GM23338 (cell line): ENCODE measurements at regions not wholly inside any gene's neighbourhood (a gene's known extent, or its start where the extent isn't known, plus 50 kb on each side); places are given as distances from the start of the nearest gene placed in this dataset.

Experiments used
- ATAC-seq: fragments of 200-7000 bp; cut with Tn5 transposase; 3 replicates; pipeline ENCODE4 v1.9.1; 2020
- DNase-seq: peaks from one replicate; pipeline ENCODE4 v3.0.0-alpha.2; 2015; ENCODE audit warnings: low spot score
- H2AFZ ChIP-seq: fragments of 200-600 bp; sonication (generic); 2 replicates; pipeline ENCODE4 v1.8.0; 2016; ENCODE audit warnings: antibody characterized with exemption, mild to moderate bottlenecking, moderate library complexity
- H3F3A ChIP-seq: fragments of 200-600 bp; sonication (generic); replicated peaks from 2 replicates; pipeline ENCODE4 v1.8.0; 2017; ENCODE audit warnings: antibody characterized with exemption, mixed run types, low read depth
- H3K27ac ChIP-seq: fragments of 200-600 bp; sonication (generic); 2 replicates; pipeline ENCODE4 v1.6.1; 2016; ENCODE audit warnings: low read depth
- H3K27me3 ChIP-seq: fragments of 200-600 bp; sonication (generic); 2 replicates; pipeline ENCODE4 v1.8.0; 2016; ENCODE audit warnings: mild to moderate bottlenecking, mixed run types, moderate library complexity; ENCODE audit not compliant: insufficient read depth
- H3K36me3 ChIP-seq: fragments of 200-600 bp; sonication (generic); 2 replicates; pipeline ENCODE4 v1.8.0; 2016; ENCODE audit warnings: mild to moderate bottlenecking; ENCODE audit not compliant: insufficient read depth
- H3K4me1 ChIP-seq: fragments of 200-600 bp; sonication (generic); 2 replicates; pipeline ENCODE4 v1.8.0; 2016; ENCODE audit warnings: mild to moderate bottlenecking, moderate library complexity; ENCODE audit not compliant: insufficient read depth
- H3K4me2 ChIP-seq: fragments of 200-600 bp; sonication (generic); 2 replicates; pipeline ENCODE4 v1.7.1; 2017; ENCODE audit warnings: mixed run types
- H3K4me3 ChIP-seq: fragments of 200-600 bp; sonication (generic); 2 replicates; pipeline ENCODE4 v1.6.1; 2016; ENCODE audit warnings: mixed run types
- H3K79me2 ChIP-seq: fragments of 200-600 bp; sonication (generic); replicated peaks from 2 replicates; pipeline ENCODE4 v1.8.0; 2017; ENCODE audit warnings: mild to moderate bottlenecking; ENCODE audit not compliant: insufficient read depth
- H3K9me2 ChIP-seq: fragments of 200-600 bp; sonication (generic); 2 replicates; pipeline ENCODE4 v1.8.0; 2017; ENCODE audit not compliant: insufficient read depth
- H4K20me1 ChIP-seq: fragments of 200-600 bp; sonication (generic); replicated peaks from 2 replicates; pipeline ENCODE4 v1.8.0; 2017; ENCODE audit warnings: mild to moderate bottlenecking; ENCODE audit not compliant: insufficient read depth
- H3K27ac Mint-ChIP-seq: 2 replicates; pipeline ENCODE4 v1.8.0; 2020; ENCODE audit warnings: inconsistent platforms, mild to moderate bottlenecking, moderate library complexity, mixed read lengths
- H3K27me3 Mint-ChIP-seq: 3 replicates; pipeline ENCODE4 v1.8.0; 2022; ENCODE audit warnings: low read depth, mild to moderate bottlenecking, moderate library complexity, mixed read lengths, inconsistent platforms; ENCODE audit not compliant: insufficient read depth, poor library complexity
- H3K36me3 Mint-ChIP-seq: 3 replicates; pipeline ENCODE4 v1.8.0; 2021; ENCODE audit warnings: low read depth, mild to moderate bottlenecking, inconsistent platforms, moderate library complexity, mixed read lengths
- H3K4me1 Mint-ChIP-seq: 3 replicates; pipeline ENCODE4 v1.8.0; 2020; ENCODE audit warnings: mild to moderate bottlenecking, inconsistent platforms, mixed read lengths
- H3K4me3 Mint-ChIP-seq: 3 replicates; pipeline ENCODE4 v1.8.0; 2021; ENCODE audit warnings: moderate library complexity, mild to moderate bottlenecking, inconsistent platforms, mixed read lengths
- H3K9me3 Mint-ChIP-seq: 3 replicates; pipeline ENCODE4 v1.8.0; 2020; ENCODE audit warnings: moderate library complexity, mild to moderate bottlenecking, inconsistent platforms, mixed read lengths
- NANOG ChIP-seq: IDR thresholded peaks from 2 replicates; pipeline ENCODE4 v1.6.1; 2016; ENCODE audit warnings: antibody characterized with exemption, borderline replicate concordance
- STAT1 ChIP-seq: IDR thresholded peaks from one replicate; pipeline ENCODE4 v1.6.1; 2016; ENCODE audit warnings: antibody characterized with exemption; ENCODE audit not compliant: unreplicated experiment
- ZNF114 ChIP-seq: fragments of 250-450 bp; sonication (Bioruptor Pico); IDR thresholded peaks from 2 replicates; pipeline ENCODE4 v1.5.0; 2020; ENCODE audit warnings: mild to moderate bottlenecking, moderate library complexity
- TF ChIP-seq, protein P1 (sequence below): fragments of 250-450 bp; sonication (Bioruptor Pico); IDR thresholded peaks from 2 replicates; pipeline ENCODE4 v1.5.0; 2020; ENCODE audit warnings: mild to moderate bottlenecking, moderate library complexity
- TF ChIP-seq, protein P2 (sequence below): IDR thresholded peaks from 2 replicates; pipeline ENCODE4 v1.6.1; 2016; ENCODE audit warnings: antibody characterized with exemption

DNA sequence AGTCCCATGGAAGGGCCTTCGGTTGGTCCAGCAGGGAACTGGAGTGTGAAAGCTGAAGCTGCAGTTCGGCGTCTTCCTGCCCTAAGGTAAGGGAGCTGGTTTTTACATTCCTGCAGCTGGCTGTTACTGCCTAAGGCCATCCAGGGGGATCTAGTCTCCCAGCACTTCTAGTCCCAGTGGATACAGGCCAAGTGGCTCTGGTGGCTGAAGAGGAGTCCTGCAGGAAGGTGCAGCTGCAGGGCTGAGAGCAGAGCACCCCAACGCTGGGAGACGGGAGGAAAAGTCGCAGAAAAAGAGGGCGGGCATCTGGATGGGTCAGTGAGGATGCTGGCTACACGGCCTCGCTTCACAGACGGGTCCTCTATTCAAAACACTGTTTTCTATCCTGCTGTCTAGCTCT, 225.0 kb upstream of the HS6ST1 start (continued):
- TF ChIP-seq, protein P1, sequence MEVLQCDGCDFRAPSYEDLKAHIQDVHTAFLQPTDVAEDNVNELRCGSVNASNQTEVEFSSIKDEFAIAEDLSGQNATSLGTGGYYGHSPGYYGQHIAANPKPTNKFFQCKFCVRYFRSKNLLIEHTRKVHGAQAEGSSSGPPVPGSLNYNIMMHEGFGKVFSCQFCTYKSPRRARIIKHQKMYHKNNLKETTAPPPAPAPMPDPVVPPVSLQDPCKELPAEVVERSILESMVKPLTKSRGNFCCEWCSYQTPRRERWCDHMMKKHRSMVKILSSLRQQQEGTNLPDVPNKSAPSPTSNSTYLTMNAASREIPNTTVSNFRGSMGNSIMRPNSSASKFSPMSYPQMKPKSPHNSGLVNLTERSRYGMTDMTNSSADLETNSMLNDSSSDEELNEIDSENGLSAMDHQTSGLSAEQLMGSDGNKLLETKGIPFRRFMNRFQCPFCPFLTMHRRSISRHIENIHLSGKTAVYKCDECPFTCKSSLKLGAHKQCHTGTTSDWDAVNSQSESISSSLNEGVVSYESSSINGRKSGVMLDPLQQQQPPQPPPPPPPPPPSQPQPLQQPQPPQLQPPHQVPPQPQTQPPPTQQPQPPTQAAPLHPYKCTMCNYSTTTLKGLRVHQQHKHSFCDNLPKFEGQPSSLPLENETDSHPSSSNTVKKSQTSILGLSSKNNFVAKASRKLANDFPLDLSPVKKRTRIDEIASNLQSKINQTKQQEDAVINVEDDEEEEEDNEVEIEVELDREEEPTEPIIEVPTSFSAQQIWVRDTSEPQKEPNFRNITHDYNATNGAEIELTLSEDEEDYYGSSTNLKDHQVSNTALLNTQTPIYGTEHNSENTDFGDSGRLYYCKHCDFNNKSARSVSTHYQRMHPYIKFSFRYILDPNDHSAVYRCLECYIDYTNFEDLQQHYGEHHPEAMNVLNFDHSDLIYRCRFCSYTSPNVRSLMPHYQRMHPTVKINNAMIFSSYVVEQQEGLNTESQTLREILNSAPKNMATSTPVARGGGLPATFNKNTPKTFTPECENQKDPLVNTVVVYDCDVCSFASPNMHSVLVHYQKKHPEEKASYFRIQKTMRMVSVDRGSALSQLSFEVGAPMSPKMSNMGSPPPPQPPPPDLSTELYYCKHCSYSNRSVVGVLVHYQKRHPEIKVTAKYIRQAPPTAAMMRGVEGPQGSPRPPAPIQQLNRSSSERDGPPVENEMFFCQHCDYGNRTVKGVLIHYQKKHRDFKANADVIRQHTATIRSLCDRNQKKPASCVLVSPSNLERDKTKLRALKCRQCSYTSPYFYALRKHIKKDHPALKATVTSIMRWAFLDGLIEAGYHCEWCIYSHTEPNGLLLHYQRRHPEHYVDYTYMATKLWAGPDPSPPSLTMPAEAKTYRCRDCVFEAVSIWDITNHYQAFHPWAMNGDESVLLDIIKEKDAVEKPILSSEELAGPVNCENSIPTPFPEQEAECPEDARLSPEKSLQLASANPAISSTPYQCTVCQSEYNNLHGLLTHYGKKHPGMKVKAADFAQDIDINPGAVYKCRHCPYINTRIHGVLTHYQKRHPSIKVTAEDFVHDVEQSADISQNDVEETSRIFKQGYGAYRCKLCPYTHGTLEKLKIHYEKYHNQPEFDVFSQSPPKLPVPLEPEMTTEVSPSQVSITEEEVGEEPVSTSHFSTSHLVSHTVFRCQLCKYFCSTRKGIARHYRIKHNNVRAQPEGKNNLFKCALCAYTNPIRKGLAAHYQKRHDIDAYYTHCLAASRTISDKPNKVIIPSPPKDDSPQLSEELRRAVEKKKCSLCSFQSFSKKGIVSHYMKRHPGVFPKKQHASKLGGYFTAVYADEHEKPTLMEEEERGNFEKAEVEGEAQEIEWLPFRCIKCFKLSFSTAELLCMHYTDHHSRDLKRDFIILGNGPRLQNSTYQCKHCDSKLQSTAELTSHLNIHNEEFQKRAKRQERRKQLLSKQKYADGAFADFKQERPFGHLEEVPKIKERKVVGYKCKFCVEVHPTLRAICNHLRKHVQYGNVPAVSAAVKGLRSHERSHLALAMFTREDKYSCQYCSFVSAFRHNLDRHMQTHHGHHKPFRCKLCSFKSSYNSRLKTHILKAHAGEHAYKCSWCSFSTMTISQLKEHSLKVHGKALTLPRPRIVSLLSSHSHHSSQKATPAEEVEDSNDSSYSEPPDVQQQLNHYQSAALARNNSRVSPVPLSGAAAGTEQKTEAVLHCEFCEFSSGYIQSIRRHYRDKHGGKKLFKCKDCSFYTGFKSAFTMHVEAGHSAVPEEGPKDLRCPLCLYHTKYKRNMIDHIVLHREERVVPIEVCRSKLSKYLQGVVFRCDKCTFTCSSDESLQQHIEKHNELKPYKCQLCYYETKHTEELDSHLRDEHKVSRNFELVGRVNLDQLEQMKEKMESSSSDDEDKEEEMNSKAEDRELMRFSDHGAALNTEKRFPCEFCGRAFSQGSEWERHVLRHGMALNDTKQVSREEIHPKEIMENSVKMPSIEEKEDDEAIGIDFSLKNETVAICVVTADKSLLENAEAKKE (CRISPR knock-in tag) = no peak
- TF ChIP-seq NANOG (no peak), ZNF114 (CRISPR knock-in tag) (no peak)

DNA sequence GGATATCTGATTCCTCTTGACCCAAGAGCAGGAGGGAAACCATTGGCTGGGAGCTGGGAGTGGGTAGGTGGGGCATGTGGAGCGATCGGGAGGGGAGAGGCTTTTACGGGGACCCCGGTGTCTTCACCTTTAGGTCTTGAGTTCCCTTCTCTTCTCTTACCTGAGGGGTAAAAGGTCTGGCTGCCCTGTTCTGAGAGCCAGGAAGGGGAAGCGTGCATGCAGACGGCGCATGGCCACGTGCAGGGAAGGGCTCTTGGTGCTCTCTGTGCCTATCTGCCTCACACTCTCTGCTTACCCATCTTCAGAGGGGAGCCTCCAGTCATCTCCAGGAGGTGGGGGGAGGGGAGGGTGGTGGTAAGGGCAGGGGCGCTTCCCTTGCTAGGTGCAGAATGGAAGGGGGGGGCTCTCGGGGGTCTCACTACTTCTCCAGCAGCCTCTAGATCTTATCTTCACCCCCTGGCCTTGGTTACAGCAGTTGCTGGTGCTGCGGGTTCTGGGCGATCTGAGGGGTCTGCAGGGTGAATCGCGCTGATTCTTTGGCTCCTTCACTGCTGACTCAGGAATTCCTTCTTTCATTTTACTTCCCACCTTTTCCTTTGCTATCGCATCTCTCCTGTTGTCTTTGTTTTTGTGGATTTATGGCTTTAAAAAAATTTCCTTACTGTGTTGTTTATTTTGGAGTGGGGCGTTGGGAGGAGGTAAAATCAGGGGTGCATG, 225.8 kb upstream of the HS6ST1 start:
- H3K4me1 Mint-ChIP-seq = peaks cover 16% of the 10 kb centered on the region
- Histone ChIP-seq H3K9me2 (peaks cover 6% of the 10 kb centered on the region; the same call in 1 of the 2 replicates), H3K4me1 (peaks cover 11% of the 10 kb centered on the region; the same call in 1 of the 2 replicates), H3K36me3 (no peaks in the 10 kb centered on the region), H3K79me2 (no peaks in the 10 kb centered on the region), H3K4me2 (no peak overlapping the region), H3K4me3 (no peak overlapping the region), H3F3A (0 out of 2 replicates have a peak, but pooled peaks cover 3% of the 10 kb centered on the region), H2AFZ (peak overlapping the region; percentile 74), H3K27ac (no peak overlapping the region), H4K20me1 (no peaks in the 10 kb centered on the region), H3K27me3 (no peaks in the 10 kb centered on the region)
- no peak overlapping the region for H3K27ac Mint-ChIP-seq
- no peaks in the 10 kb centered on the region; the same call in 2 of the 3 replicates for H3K9me3 Mint-ChIP-seq
- no peak overlapping the region for H3K4me3 Mint-ChIP-seq
- ATAC-seq = peak; percentile 33
- H3K27me3 Mint-ChIP-seq = peaks cover 1% of the 10 kb centered on the region
- DNase-seq = no peak
- TF ChIP-seq STAT1 = no peak
- TF ChIP-seq, protein P2, sequence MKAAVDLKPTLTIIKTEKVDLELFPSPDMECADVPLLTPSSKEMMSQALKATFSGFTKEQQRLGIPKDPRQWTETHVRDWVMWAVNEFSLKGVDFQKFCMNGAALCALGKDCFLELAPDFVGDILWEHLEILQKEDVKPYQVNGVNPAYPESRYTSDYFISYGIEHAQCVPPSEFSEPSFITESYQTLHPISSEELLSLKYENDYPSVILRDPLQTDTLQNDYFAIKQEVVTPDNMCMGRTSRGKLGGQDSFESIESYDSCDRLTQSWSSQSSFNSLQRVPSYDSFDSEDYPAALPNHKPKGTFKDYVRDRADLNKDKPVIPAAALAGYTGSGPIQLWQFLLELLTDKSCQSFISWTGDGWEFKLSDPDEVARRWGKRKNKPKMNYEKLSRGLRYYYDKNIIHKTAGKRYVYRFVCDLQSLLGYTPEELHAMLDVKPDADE = no peak
- TF ChIP-seq NANOG = no peak
- no peaks in the 10 kb centered on the region for H3K36me3 Mint-ChIP-seq
